ENCODE measurements at regions not wholly inside any gene's neighbourhood (a gene's known extent, or its start where the extent isn't known, plus 50 kb on each side); places are given as distances from the start of the nearest gene placed in this dataset.

DNA sequence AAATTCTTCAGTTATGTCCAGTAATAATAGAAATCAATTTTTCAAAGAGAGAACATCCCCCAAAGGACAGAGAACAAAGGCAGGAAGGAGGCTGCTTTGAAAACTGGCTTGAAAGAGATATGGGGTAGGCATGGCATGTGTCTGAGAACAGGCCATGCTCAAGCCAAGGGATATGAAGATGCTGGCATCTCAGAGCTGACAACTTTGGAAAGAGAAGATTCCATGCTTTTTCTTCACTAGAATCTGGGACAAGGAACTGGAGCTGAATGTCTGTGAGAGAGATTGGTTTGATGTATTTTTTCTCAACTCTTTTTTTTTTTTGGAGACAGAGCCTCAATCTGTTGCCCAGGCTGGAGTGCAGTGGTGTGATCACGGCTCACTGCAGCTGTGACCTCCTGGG, 139.8 kb upstream of the DLX2 start:
- TF ChIP-seq CTCF (IDR thresholded peaks at IDR 0.05) (no peak), JUND (IDR thresholded peaks at IDR 0.05) (no peak), POLR2AphosphoS5 (IDR thresholded peaks at IDR 0.05; ENCODE audit: low read depth, low read length) (no peak), ZBTB33 (IDR thresholded peaks at IDR 0.05; ENCODE audit: borderline replicate concordance, low read depth) (no peak), EZH2phosphoT487 (IDR thresholded peaks at IDR 0.05; ENCODE audit: borderline replicate concordance, low read depth) (no peak), IRF3 (IDR thresholded peaks at IDR 0.05; ENCODE audit: low read depth, low read length) (no peak), TEAD4 (IDR thresholded peaks at IDR 0.05; ENCODE audit: borderline replicate concordance, insufficient read depth) (no peak)
